SJCRH30 (cell line): ENCODE measurements at regions not wholly inside any gene's neighbourhood (a gene's known extent, or its start where the extent isn't known, plus 50 kb on each side); places are given as distances from the start of the nearest gene placed in this dataset.
"Not testable (repeated sequence)": the region's sequence is repeated elsewhere in the genome, so short reads cannot be mapped to it uniquely, and the experiment has no call there.

Experiments used
- DNase-seq, 2 experiments: peaks; one replicate each; pipeline ENCODE4 v3.0.0-alpha.2; 2015 to 2020
- H3K27ac ChIP-seq: fragments of 250-450 bp; sonication (Bioruptor Pico); 2 replicates; pipeline ENCODE4 v1.5.1; 2020; ENCODE audit warnings: mild to moderate bottlenecking, moderate library complexity
- H3K27me3 ChIP-seq: fragments of 250-450 bp; sonication (Bioruptor Pico); 2 replicates; pipeline ENCODE4 v1.5.1; 2020; ENCODE audit warnings: mild to moderate bottlenecking, moderate library complexity
- H3K36me3 ChIP-seq: fragments of 250-450 bp; sonication (Bioruptor Pico); 2 replicates; pipeline ENCODE4 v1.5.1; 2020; ENCODE audit warnings: mild to moderate bottlenecking, moderate library complexity
- H3K4me1 ChIP-seq: fragments of 250-450 bp; sonication (Bioruptor Pico); 2 replicates; pipeline ENCODE4 v1.5.1; 2020; ENCODE audit warnings: mild to moderate bottlenecking, moderate library complexity
- H3K4me3 ChIP-seq: fragments of 250-450 bp; sonication (Bioruptor Pico); 2 replicates; pipeline ENCODE4 v1.5.1; 2020; ENCODE audit warnings: mild to moderate bottlenecking, moderate library complexity
- H3K9me3 ChIP-seq: fragments of 250-450 bp; sonication (Bioruptor Pico); replicated peaks from 2 replicates; pipeline ENCODE4 v1.5.1; 2020; ENCODE audit warnings: mild to moderate bottlenecking, moderate library complexity

DNA sequence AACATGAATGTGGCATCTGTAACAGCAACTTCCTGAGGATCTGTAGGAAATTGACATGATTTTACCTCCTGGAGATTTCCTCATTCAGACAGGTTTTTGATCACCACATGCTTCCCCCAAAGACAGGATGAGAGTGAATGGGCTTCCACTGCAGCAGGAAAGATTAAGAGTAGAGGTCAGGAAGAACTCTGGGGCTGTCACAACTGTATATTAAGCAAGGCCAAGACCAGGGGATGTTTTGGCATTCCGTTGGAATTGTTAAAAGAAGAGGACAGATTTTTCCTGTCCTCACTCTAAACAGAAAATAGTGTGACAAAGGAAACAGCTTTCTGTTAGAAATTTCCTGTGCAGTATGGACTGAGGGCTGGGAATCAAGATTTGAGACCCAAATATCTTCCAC is 363.1 kb upstream of the FRG2C start:
- not testable (repeated sequence) for H3K9me3 ChIP-seq, H3K4me3 ChIP-seq, H3K36me3 ChIP-seq, H3K27me3 ChIP-seq, DNase-seq, H3K4me1 ChIP-seq, H3K27ac ChIP-seq

DNA sequence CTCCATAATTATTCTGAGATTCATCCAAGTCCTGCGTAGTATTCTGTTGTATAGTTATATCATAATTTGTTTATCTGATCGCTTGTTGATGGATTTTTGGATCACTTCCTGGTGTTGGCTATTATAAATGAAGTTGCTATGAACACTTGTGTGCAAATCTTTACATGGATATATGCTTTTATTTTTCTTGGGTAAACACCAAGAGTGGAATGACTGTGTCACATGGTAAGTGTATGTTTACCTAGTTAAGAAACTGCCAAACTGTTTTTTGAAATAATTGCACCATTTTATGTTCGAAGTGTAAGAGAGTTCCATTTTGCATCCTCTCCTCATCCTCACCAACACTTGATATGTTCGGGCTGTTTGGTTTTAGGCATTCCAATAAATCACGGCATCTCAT is 360.4 kb upstream of the FRG2C start:
- Histone ChIP-seq H3K4me3 (no peak overlapping the region), H3K27me3 (no peaks in the 10 kb centered on the region), H3K4me1 (no peaks in the 10 kb centered on the region), H3K9me3 (no peaks in the 10 kb centered on the region), H3K36me3 (no peaks in the 10 kb centered on the region), H3K27ac (no peak overlapping the region)
- DNase-seq: no peak

DNA sequence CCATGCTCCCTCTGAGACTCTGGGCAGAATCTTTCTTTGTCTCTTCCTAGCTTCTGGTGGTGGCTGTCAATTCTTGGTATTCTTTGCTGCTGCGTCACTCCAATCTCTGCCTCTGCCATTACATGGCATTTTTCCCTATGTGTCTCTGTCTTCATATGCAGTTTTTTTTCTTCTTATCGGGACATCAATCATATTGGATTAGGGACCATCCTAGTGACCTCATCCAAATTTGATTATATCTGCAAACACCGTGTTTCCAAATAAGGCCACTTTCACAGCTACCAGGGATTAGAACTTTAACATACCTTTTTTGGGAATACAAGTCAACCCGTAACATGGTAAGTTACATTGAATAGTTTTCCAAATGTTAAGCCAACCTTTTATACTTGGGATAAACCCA is 358.2 kb upstream of the FRG2C start:
- DNase-seq: no peak
- H3K27ac ChIP-seq: no peak overlapping the region
- H3K36me3 ChIP-seq: no peaks in the 10 kb centered on the region
- H3K27me3 ChIP-seq: no peaks in the 10 kb centered on the region
- no peaks in the 10 kb centered on the region for H3K4me1 ChIP-seq
- no peaks in the 10 kb centered on the region for H3K9me3 ChIP-seq
- no peak overlapping the region for H3K4me3 ChIP-seq

DNA sequence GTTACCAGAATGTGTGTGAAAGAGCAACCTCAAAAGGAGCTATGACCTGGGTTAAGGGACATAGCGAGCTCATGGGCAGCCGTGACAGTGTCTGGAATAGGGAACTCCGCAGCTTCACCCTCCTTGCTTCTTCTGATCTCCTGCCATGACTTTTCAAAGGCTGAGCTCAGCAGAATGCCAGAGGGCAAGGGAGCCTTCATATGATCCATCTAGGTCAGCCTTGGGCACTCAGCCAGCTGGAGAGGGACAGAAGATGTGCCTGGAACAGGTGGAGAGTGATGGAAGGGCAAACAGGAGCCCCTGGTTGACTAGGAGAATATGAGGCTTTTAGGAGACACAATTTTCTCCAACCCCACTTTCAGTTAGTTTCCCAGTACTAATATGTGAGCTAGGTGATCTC is 352.8 kb upstream of the FRG2C start:
- not testable (repeated sequence) for H3K9me3 ChIP-seq, H3K27ac ChIP-seq, H3K4me3 ChIP-seq, H3K4me1 ChIP-seq, H3K36me3 ChIP-seq, H3K27me3 ChIP-seq
- DNase-seq: peak in 1 of 2 experiments; percentile 1

DNA sequence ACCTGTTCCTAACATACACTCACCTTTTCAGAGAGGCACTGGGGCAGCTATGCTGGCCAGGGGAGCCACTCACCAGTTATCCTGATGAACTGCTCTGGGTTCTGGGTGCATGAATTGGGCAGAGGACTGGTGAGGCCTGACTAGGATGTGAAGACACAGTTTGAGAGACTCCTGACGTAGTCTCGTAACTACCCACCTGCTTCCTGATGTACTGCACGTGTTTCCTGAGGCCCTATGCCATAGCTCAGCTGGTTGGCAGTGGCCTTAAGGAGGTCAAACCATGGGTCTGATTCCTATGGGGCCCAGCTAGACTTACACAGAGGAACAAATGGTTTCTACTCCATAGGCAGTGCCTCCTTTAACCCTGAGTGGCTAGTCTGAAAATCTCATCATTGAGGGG is 351.7 kb upstream of the FRG2C start:
- not testable (repeated sequence) for H3K4me1 ChIP-seq, H3K27me3 ChIP-seq, H3K27ac ChIP-seq, DNase-seq, H3K9me3 ChIP-seq, H3K4me3 ChIP-seq, H3K36me3 ChIP-seq

DNA sequence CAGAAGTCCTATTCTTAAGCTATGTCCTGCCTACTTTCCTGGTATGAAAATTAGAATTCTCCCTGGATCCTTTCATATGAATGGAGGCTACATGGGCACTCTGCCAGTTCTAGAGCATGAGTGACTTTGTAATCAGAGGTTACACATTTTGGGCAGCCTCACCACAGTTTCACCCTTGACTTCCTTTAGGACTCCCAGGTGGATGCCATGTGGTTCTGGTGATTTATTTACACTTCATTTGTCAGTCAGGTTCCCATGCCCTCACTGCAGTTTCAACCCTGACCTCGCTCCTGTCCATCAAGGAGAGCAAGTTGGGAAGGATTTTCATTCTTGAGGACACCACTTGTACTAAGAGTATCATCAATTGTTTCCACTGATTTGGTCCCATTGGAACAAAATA is 344.4 kb upstream of the FRG2C start:
- H3K27ac ChIP-seq, H3K27me3 ChIP-seq, H3K4me3 ChIP-seq, H3K4me1 ChIP-seq, H3K9me3 ChIP-seq, DNase-seq, H3K36me3 ChIP-seq: not testable (repeated sequence)

DNA sequence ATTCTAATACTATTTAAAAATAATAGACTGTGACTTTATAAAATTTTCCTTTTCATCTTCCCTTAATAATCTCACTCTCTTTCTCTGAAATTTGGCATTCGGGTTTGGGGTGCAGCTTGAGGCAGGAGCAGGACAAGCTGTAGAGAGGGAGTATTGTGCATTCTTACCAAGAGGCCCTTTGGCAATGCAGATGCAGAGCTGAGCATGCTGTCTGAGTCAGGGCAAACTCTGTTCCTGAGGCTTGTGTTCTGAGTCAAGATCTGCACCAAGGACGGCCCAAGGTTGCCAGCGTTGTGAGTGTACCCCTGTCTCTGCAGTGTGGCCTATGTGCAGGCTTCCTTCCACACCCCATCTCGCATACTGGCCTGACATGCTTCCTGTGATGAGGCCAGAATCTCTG is 343.8 kb upstream of the FRG2C start:
- DNase-seq: no peak
- H3K4me3 ChIP-seq: no peak overlapping the region
- H3K27me3 ChIP-seq: no peaks in the 10 kb centered on the region
- H3K9me3 ChIP-seq: no peaks in the 10 kb centered on the region
- H3K4me1 ChIP-seq: no peaks in the 10 kb centered on the region
- no peak overlapping the region for H3K27ac ChIP-seq
- H3K36me3 ChIP-seq: no peaks in the 10 kb centered on the region

DNA sequence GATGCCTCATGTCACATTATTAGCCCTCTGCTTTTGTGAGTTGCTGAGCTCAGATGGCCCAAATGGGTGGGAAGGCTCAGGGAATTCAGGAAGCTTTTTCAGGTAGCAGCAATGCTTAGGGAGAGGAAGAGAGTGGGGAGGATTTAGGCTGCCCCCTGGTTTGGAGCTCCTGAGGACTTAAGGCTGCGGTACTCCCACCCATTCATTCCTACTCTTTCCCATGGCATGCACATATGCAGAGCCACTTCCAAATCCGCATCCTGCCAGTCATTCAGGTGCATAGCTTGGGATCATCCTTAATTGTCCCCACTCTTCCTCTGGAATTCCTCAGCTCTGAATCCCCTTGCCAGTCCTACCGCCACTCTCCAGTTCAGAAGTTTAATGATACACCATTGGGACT is 343.1 kb upstream of the FRG2C start:
- H3K27me3 ChIP-seq: no peaks in the 10 kb centered on the region
- H3K36me3 ChIP-seq: no peaks in the 10 kb centered on the region
- no peak for DNase-seq
- no peak overlapping the region for H3K27ac ChIP-seq
- no peaks in the 10 kb centered on the region for H3K9me3 ChIP-seq
- H3K4me1 ChIP-seq: no peaks in the 10 kb centered on the region
- H3K4me3 ChIP-seq: no peak overlapping the region

DNA sequence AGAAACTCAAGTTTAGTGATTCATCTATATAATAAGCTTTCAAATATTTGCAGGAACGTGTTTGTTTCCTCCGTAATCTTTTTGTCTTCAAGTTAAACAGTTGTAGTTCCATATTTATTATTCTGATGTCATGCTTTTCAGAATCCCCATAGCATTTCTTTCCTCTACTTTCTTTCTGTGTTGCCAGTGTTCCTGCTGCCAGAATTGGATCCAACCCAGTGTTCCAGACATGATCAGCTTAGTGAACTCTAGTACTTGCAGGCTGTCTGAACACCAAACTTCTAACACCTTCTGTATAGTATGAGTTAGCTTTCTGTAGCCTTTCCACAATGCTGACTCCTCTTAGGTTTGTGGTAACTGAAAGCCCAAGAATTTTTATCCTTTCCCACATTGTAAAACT is 340.2 kb upstream of the FRG2C start:
- not testable (repeated sequence) for H3K27ac ChIP-seq, H3K4me1 ChIP-seq, DNase-seq, H3K9me3 ChIP-seq, H3K4me3 ChIP-seq, H3K36me3 ChIP-seq, H3K27me3 ChIP-seq

DNA sequence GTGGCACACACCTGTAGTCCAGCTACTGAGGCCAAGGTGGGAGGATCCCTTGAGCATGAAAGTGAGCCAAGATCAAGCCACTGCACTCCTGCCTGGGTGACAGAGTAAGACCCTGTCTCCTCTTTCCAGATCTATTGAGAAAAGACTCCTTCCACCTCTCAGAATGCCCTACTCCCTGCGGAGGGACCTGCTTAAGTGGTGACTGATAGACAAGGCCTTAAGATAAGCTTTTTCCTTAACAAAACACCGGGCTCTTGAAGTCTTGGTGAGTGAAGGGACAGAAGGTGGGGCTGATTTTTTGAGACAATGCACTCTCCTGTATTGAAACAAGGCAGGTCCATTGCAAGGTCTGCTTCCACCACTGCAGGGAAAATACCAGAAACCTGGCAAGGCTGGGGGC is 338.4 kb upstream of the FRG2C start:
- H3K4me1 ChIP-seq: no peaks in the 10 kb centered on the region
- H3K4me3 ChIP-seq: no peak overlapping the region
- no peaks in the 10 kb centered on the region for H3K9me3 ChIP-seq
- H3K27ac ChIP-seq: no peak overlapping the region
- no peak for DNase-seq
- no peaks in the 10 kb centered on the region for H3K36me3 ChIP-seq
- H3K27me3 ChIP-seq: no peaks in the 10 kb centered on the region

DNA sequence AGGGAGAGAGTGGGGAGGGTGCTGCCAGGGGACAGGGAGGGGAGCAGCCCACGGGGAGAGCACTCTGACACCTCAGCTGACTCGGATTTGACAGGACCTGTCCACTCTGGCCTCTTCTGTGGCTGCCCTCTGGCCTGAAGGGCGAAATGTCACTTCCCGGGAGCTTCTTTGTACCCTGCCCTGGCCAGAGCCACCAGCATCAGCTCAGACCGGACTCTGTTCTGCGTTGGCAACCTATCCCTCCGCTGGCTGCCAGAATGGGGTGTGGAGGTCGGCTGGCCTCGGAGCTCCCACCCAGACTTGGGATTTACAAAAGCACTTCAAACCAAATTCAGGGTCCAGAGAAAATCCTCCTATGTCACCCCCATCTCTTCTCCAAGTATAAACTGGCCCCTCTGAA is 336.7 kb upstream of the FRG2C start:
- H3K4me3 ChIP-seq: no peak overlapping the region

DNA sequence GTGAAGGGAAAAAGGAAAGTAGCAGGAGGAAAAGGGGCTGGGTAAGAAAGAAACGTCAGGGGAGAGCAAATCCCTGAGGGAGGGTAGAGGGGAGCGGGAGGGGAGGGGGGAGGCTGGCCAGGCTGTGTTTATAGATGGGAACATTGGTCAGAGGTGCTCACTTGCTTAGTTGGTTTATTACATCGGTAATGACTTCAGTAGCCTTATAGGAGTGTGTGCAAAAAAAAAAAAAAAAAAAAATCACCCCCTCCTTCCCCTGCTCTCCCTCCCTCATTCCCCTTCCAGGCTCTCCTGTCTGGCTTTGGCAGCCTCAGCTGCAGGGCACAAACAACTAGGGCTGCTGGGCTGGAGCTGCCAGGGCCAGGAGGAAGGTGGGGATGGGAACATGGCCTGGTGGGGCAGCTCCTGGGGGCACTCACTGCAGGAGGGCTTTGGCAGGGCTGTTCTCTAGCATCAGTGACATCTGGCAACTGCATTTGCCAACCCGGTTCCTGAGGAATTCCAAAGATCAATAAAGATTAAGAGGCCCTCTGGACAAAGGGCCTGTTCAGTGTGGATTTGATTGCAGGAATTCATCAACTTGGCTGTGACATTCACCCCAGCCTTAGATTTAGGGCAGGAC is 334.5 kb upstream of the FRG2C start:
- H3K4me3 ChIP-seq: no peak overlapping the region
- no peaks in the 10 kb centered on the region for H3K36me3 ChIP-seq
- H3K4me1 ChIP-seq: no peaks in the 10 kb centered on the region

More for the DNA sequence above, 336.7 kb upstream of the FRG2C start:
- H3K4me1 ChIP-seq: no peaks in the 10 kb centered on the region
- no peak for DNase-seq
- no peaks in the 10 kb centered on the region for H3K27me3 ChIP-seq
- no peaks in the 10 kb centered on the region for H3K9me3 ChIP-seq
- H3K36me3 ChIP-seq: no peaks in the 10 kb centered on the region
- no peak overlapping the region for H3K27ac ChIP-seq

DNA sequence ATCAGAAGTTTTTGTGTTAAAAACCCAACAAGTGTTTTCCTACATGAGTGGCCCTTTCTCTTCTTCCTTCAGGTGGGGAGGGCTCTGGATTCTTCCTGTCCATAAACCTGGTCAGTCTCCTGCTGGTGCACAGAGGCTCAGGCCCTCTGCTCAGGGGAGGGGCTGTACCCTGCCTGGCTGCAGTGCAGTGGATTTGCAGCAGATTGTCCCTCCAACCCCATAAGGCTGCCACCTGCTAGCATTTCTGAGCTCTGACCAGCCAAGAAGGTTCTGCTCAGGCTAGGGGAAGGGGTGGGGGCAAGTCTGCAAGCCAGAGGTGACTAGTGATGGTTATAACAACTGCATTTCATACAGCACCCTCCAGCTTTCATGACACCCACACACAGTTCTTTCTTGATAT is 333.7 kb upstream of the FRG2C start:
- not testable (repeated sequence) for H3K9me3 ChIP-seq, DNase-seq, H3K27me3 ChIP-seq, H3K36me3 ChIP-seq, H3K4me3 ChIP-seq, H3K4me1 ChIP-seq, H3K27ac ChIP-seq

More for the DNA sequence above, 334.5 kb upstream of the FRG2C start:
- no peak overlapping the region for H3K27ac ChIP-seq
- no peak for DNase-seq
- H3K9me3 ChIP-seq: no peaks in the 10 kb centered on the region
- no peaks in the 10 kb centered on the region for H3K27me3 ChIP-seq

DNA sequence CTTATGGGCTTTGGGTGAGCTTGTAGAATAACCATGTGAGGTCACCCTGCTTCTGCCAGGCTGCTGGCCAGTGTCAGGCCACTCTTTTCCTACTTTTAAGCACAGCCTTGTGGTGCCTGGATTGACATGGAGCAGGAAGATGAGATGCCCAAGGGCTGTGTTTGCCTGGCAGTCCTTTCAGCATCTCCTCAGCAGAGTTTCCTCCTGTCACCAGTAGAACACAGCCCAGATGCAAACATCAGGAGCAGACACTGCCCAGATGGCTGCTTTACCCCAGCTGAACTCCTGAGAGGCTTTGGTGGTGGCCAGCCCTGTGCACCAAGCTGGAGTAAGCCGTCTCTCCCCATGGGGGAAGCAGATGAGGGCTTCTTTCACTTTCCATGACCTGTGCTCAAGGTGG is 332.0 kb upstream of the FRG2C start:
- H3K36me3 ChIP-seq, H3K9me3 ChIP-seq, H3K27me3 ChIP-seq, H3K27ac ChIP-seq, DNase-seq, H3K4me1 ChIP-seq, H3K4me3 ChIP-seq: not testable (repeated sequence)

DNA sequence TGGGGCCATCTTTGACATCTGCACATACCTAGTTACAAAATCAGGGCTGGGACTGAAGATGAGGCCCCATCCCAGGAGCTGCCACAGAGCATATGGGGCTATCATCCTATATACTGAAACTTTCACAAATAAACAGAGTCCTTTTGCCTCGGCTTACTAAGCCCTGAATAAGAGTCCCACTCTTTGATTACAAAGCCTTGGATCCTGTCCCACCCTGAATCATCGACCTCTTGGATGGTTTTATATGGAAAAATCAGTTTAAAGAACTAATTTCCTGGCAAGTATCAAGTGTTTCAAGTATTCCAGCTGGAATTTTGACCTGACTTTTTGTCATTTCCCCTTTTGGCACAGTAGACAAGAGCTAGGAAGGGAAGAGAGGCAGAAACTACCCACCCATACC is 331.3 kb upstream of the FRG2C start:
- DNase-seq: no peak
- H3K4me1 ChIP-seq: no peaks in the 10 kb centered on the region

DNA sequence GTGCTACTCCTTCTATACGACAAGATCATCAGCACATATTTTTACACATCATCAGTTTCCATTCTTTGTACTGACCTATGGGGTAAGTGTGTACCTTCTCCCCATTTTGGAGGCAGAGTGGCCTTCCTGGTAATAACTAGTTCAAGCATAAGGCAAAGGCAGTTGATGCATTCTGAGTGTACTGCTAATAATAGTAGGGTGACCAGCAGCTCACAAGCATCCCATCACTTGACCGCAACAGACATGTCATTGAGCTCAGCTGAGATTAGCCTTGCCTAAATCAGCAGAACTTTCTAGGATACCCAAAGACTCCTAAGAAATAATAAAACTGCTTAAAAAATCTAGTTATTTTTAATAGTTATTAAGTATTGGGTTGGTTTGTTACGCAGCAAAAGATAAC is 329.8 kb upstream of the FRG2C start:
- no peak overlapping the region for H3K4me3 ChIP-seq
- no peak for DNase-seq
- no peaks in the 10 kb centered on the region for H3K9me3 ChIP-seq
- no peaks in the 10 kb centered on the region for H3K4me1 ChIP-seq
- H3K36me3 ChIP-seq: no peaks in the 10 kb centered on the region
- no peaks in the 10 kb centered on the region for H3K27me3 ChIP-seq
- no peak overlapping the region for H3K27ac ChIP-seq

More for the DNA sequence above, 331.3 kb upstream of the FRG2C start:
- H3K9me3 ChIP-seq: no peaks in the 10 kb centered on the region
- no peaks in the 10 kb centered on the region for H3K36me3 ChIP-seq
- no peaks in the 10 kb centered on the region for H3K27me3 ChIP-seq
- H3K27ac ChIP-seq: no peak overlapping the region
- no peak overlapping the region for H3K4me3 ChIP-seq
